HG03066 (cell line): ENCODE measurements at regions not wholly inside any gene's neighbourhood (a gene's known extent, or its start where the extent isn't known, plus 50 kb on each side); places are given as distances from the start of the nearest gene placed in this dataset.

Source experiments
- ATAC-seq: cut with Tn5 transposase; IDR thresholded peaks from one replicate; pipeline ENCODE4 v1.9.1; 2021; ENCODE audit warnings: low read depth; ENCODE audit not compliant: unreplicated experiment

GRCh38 chr21:27244352-27244751 is 277.5 kb upstream of the ADAMTS5 start:
- ATAC-seq = no peak

GRCh38 chr21:27240839-27241238 is 274.0 kb upstream of the ADAMTS5 start:
- no peak for ATAC-seq

- ATAC-seq = no peak
Observed at GRCh38 chr21:27233514-27234115, 266.7 kb upstream of the ADAMTS5 start.

GRCh38 chr21:27225940-27226339 is 259.1 kb upstream of the ADAMTS5 start:
- no peak for ATAC-seq

- no peak for ATAC-seq
Observed at GRCh38 chr21:27225151-27225550, 258.3 kb upstream of the ADAMTS5 start.

- no peak for ATAC-seq
Observed at GRCh38 chr21:27224169-27224568, 257.3 kb upstream of the ADAMTS5 start.

- no peak for ATAC-seq
Observed at GRCh38 chr21:27221077-27221476, 254.2 kb upstream of the ADAMTS5 start.

GRCh38 chr21:27220416-27220815 is 253.5 kb upstream of the ADAMTS5 start:
- ATAC-seq = no peak

GRCh38 chr21:27219068-27219467 is 252.2 kb upstream of the ADAMTS5 start:
- ATAC-seq = no peak

- ATAC-seq = no peak
Observed at GRCh38 chr21:27213303-27213702, 246.4 kb upstream of the ADAMTS5 start.

- no peak for ATAC-seq
Observed at GRCh38 chr21:27212441-27212840, 245.6 kb upstream of the ADAMTS5 start.

- ATAC-seq = no peak
Observed at GRCh38 chr21:27209546-27209945, 242.7 kb upstream of the ADAMTS5 start.

GRCh38 chr21:27206368-27206982 is 239.6 kb upstream of the ADAMTS5 start:
- no peak for ATAC-seq

GRCh38 chr21:27202301-27202700 is 235.4 kb upstream of the ADAMTS5 start:
- no peak for ATAC-seq

- ATAC-seq = no peak
Observed at GRCh38 chr21:27201197-27201596, 234.3 kb upstream of the ADAMTS5 start.

GRCh38 chr21:27196651-27197050 is 229.8 kb upstream of the ADAMTS5 start:
- no peak for ATAC-seq

GRCh38 chr21:27192281-27192949 is 225.5 kb upstream of the ADAMTS5 start:
- no peak for ATAC-seq

- no peak for ATAC-seq
Observed at GRCh38 chr21:27190601-27191000, 223.7 kb upstream of the ADAMTS5 start.

GRCh38 chr21:27189870-27190269 is 223.0 kb upstream of the ADAMTS5 start:
- ATAC-seq = no peak

- no peak for ATAC-seq
Observed at GRCh38 chr21:27173053-27173452, 206.2 kb upstream of the ADAMTS5 start.

GRCh38 chr21:27171707-27172106 is 204.8 kb upstream of the ADAMTS5 start:
- no peak for ATAC-seq

GRCh38 chr21:27168084-27168483 is 201.2 kb upstream of the ADAMTS5 start:
- no peak for ATAC-seq
